Epithelial cell of esophagus (primary cell): ENCODE measurements at regions not wholly inside any gene's neighbourhood (a gene's known extent, or its start where the extent isn't known, plus 50 kb on each side); places are given as distances from the start of the nearest gene placed in this dataset.

ENCODE experiments used
- DNase-seq: peaks from one replicate; pipeline ENCODE4 v3.0.0; 2010; ENCODE audit warnings: low read depth
- H3K4me3 ChIP-seq: 2 replicates; pipeline ENCODE4 v1.5.1; 2011; ENCODE audit warnings: mild to moderate bottlenecking, low read length, control low read depth
- CTCF ChIP-seq: IDR thresholded peaks from 2 replicates; pipeline ENCODE4 v1.5.1; 2011; ENCODE audit warnings: low read depth, mild to moderate bottlenecking, low read length, control low read depth, inconsistent platforms; ENCODE audit not compliant: insufficient read depth; ENCODE audit errors: missing control alignments

- no peak overlapping the region for H3K4me3 ChIP-seq
- TF ChIP-seq CTCF = no peak
- DNase-seq = no peak
Observed at GRCh38 chr1:239067480-239067879, 318.9 kb upstream of the CHRM3 start.

- DNase-seq = no peak
- TF ChIP-seq CTCF = no peak
- H3K4me3 ChIP-seq = no peak overlapping the region
Observed at GRCh38 chr1:239067058-239067457, 319.3 kb upstream of the CHRM3 start.

GRCh38 chr1:239061770-239062169 lies 324.6 kb upstream of the CHRM3 start:
- H3K4me3 ChIP-seq = no peak overlapping the region
- DNase-seq = no peak
- TF ChIP-seq CTCF = no peak

GRCh38 chr1:239058190-239058589 lies 328.2 kb upstream of the CHRM3 start:
- no peak for DNase-seq
- no peak for TF ChIP-seq CTCF
- no peak overlapping the region for H3K4me3 ChIP-seq

- no peak for DNase-seq
- TF ChIP-seq CTCF = no peak
- H3K4me3 ChIP-seq = no peak overlapping the region
Observed at GRCh38 chr1:239056940-239057339, 329.4 kb upstream of the CHRM3 start.

- no peak for DNase-seq
- H3K4me3 ChIP-seq = no peak overlapping the region
- TF ChIP-seq CTCF = no peak
Observed at GRCh38 chr1:239053279-239053678, 333.1 kb upstream of the CHRM3 start.

GRCh38 chr1:239049571-239049970 lies 336.8 kb upstream of the CHRM3 start:
- no peak for TF ChIP-seq CTCF
- no peak overlapping the region for H3K4me3 ChIP-seq
- DNase-seq = no peak
